ENCODE measurements at regions not wholly inside any gene's neighbourhood (a gene's known extent, or its start where the extent isn't known, plus 50 kb on each side); places are given as distances from the start of the nearest gene placed in this dataset.

- FAIRE-seq (no peak), DNase-seq (ENCODE audit: low spot score in 2 of 2) (no peak)
Observed at GRCh38 chr3:94256888-94257813, 194.3 kb downstream of the NSUN3 start.

GRCh38 chr3:94258851-94259250 lies 196.0 kb downstream of the NSUN3 start:
- DNase-seq (ENCODE audit: low spot score in 2 of 2) (no peak), FAIRE-seq (no peak)

GRCh38 chr3:94259291-94259690 lies 196.4 kb downstream of the NSUN3 start:
- FAIRE-seq: no peak
- DNase-seq (ENCODE audit: low spot score in 2 of 2): no peak

- FAIRE-seq: no peak
- no peak for DNase-seq (ENCODE audit: low spot score in 2 of 2)
Observed at GRCh38 chr3:94269763-94270162, 206.9 kb downstream of the NSUN3 start.

- FAIRE-seq (no peak), DNase-seq (ENCODE audit: low spot score in 2 of 2) (no peak)
Observed at GRCh38 chr3:94272016-94272415, 209.2 kb downstream of the NSUN3 start.

GRCh38 chr3:94280958-94281357 lies 218.1 kb downstream of the NSUN3 start:
- FAIRE-seq (no peak), DNase-seq (ENCODE audit: low spot score in 2 of 2) (no peak)

GRCh38 chr3:94285872-94286271 lies 223.0 kb downstream of the NSUN3 start:
- DNase-seq (ENCODE audit: low spot score in 2 of 2) (no peak), FAIRE-seq (no peak)

- DNase-seq (ENCODE audit: low spot score in 2 of 2) (no peak), FAIRE-seq (no peak)
Observed at GRCh38 chr3:94291686-94292085, 228.8 kb downstream of the NSUN3 start.

GRCh38 chr3:94292151-94292550 lies 229.3 kb downstream of the NSUN3 start:
- FAIRE-seq: no peak
- DNase-seq (ENCODE audit: low spot score in 2 of 2): no peak

GRCh38 chr3:94293793-94294195 lies 230.9 kb downstream of the NSUN3 start:
- no peak for FAIRE-seq

GRCh38 chr3:94294806-94295205 lies 231.9 kb downstream of the NSUN3 start:
- DNase-seq (ENCODE audit: low spot score in 2 of 2) (no peak), FAIRE-seq (no peak)

More at GRCh38 chr3:94293793-94294195, 230.9 kb downstream of the NSUN3 start:
- DNase-seq (ENCODE audit: low spot score in 2 of 2): no peak

- no peak for FAIRE-seq
- DNase-seq (ENCODE audit: low spot score in 2 of 2): no peak
Observed at GRCh38 chr3:94299716-94300115, 236.9 kb downstream of the NSUN3 start.

- DNase-seq (ENCODE audit: low spot score in 2 of 2) (no peak), FAIRE-seq (no peak)
Observed at GRCh38 chr3:94301366-94301765, 238.5 kb downstream of the NSUN3 start.

- no peak for FAIRE-seq
Observed at GRCh38 chr3:94303266-94303665, 240.4 kb downstream of the NSUN3 start.

GRCh38 chr3:94303897-94304296 lies 241.0 kb downstream of the NSUN3 start:
- no peak for DNase-seq (ENCODE audit: low spot score in 2 of 2)
- no peak for FAIRE-seq

More at GRCh38 chr3:94303266-94303665, 240.4 kb downstream of the NSUN3 start:
- DNase-seq (ENCODE audit: low spot score in 2 of 2): no peak

- FAIRE-seq (no peak), DNase-seq (ENCODE audit: low spot score in 2 of 2) (no peak)
Observed at GRCh38 chr3:94304954-94305353, 242.1 kb downstream of the NSUN3 start.

- no peak for FAIRE-seq
- DNase-seq (ENCODE audit: low spot score in 2 of 2): no peak
Observed at GRCh38 chr3:94305835-94306611, 243.2 kb downstream of the NSUN3 start.

- DNase-seq (ENCODE audit: low spot score in 2 of 2) (no peak), FAIRE-seq (no peak)
Observed at GRCh38 chr3:94307588-94307987, 244.7 kb downstream of the NSUN3 start.

- no peak for FAIRE-seq
Observed at GRCh38 chr3:94308767-94309166, 245.9 kb downstream of the NSUN3 start.

GRCh38 chr3:94310341-94311135 lies 247.7 kb downstream of the NSUN3 start:
- FAIRE-seq (no peak), DNase-seq (ENCODE audit: low spot score in 2 of 2) (no peak)

More at GRCh38 chr3:94308767-94309166, 245.9 kb downstream of the NSUN3 start:
- no peak for DNase-seq (ENCODE audit: low spot score in 2 of 2)

- FAIRE-seq: no peak
- no peak for DNase-seq (ENCODE audit: low spot score in 2 of 2)
Observed at GRCh38 chr3:94311651-94312050, 248.8 kb downstream of the NSUN3 start.

Measured in frontal cortex (tissue), 3 donors.